ENCODE measurements at regions not wholly inside any gene's neighbourhood (a gene's known extent, or its start where the extent isn't known, plus 50 kb on each side); places are given as distances from the start of the nearest gene placed in this dataset.

- TF ChIP-seq CTCF (IDR thresholded peaks at IDR 0.05; ENCODE audit: low read depth, low read length, poor library complexity, severe bottlenecking) (no peak), EZH2phosphoT487 (IDR thresholded peaks at IDR 0.05; ENCODE audit: borderline replicate concordance, low read length) (no peak)
These were observed 488.0 kb downstream of the EIPR1 start for GRCh38 chr2:2889646-2890045.

All from DOHH2 (cell line).